ENCODE measurements at regions not wholly inside any gene's neighbourhood (a gene's known extent, or its start where the extent isn't known, plus 50 kb on each side); places are given as distances from the start of the nearest gene placed in this dataset.

- no peak for DNase-seq
Measured at GRCh38 chr12:12017798-12018197, 52.9 kb upstream of the BCL2L14 start.

- DNase-seq = no peak
Measured at GRCh38 chr12:12018454-12018853, 52.3 kb upstream of the BCL2L14 start.

DNA sequence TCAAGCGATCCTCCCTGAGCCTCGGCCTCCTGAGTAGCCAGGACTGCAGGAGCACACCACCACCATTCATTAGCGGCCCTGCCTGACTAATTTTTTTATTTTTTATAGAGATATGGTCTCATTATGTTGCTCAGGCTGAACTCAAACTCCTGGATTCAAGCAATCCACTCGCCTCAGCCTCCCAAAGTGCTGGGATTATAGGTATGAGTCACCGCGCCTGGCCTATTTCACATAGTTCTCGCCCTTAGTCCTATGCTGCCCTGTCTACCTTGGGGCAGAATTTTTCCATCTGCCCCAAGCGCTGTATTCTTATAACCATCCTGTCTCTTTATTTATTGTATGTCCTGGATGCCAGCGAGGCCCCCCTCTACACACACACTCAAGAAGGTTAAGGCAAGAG lies 50.9 kb upstream of the BCL2L14 start:
- DNase-seq = no peak

- DNase-seq = no peak
Measured at GRCh38 chr12:12020762-12021161, 50.0 kb upstream of the BCL2L14 start.
